GM19239 (cell line): ENCODE measurements at regions not wholly inside any gene's neighbourhood (a gene's known extent, or its start where the extent isn't known, plus 50 kb on each side); places are given as distances from the start of the nearest gene placed in this dataset.
"Not testable (repeated sequence)": the region's sequence is repeated elsewhere in the genome, so short reads cannot be mapped to it uniquely, and the experiment has no call there.

Experiments
- DNase-seq: peaks from one replicate; pipeline ENCODE4 v3.0.0; 2011; ENCODE audit warnings: low spot score; ENCODE audit not compliant: insufficient read length
- FAIRE-seq: peaks from 2 replicates; lab custom pipeline; 2011; peaks lifted over from hg19 to GRCh38; lab: Jason Lieb, UNC

GRCh38 chr3:177889161-177889560, 647.1 kb upstream of the KCNMB2 start:
- DNase-seq (no peak), FAIRE-seq (no peak)

- no peak for FAIRE-seq
- DNase-seq, result no peak
Observed at GRCh38 chr3:177889652-177890358, 646.4 kb upstream of the KCNMB2 start.

GRCh38 chr3:177890359-177890683, 645.9 kb upstream of the KCNMB2 start:
- FAIRE-seq, result no peak
- no peak for DNase-seq

- not testable (repeated sequence) for DNase-seq, FAIRE-seq
Observed at GRCh38 chr3:177891569-177891968, 644.7 kb upstream of the KCNMB2 start.

- DNase-seq (no peak), FAIRE-seq (no peak)
Observed at GRCh38 chr3:177893331-177893730, 642.9 kb upstream of the KCNMB2 start.

DNA sequence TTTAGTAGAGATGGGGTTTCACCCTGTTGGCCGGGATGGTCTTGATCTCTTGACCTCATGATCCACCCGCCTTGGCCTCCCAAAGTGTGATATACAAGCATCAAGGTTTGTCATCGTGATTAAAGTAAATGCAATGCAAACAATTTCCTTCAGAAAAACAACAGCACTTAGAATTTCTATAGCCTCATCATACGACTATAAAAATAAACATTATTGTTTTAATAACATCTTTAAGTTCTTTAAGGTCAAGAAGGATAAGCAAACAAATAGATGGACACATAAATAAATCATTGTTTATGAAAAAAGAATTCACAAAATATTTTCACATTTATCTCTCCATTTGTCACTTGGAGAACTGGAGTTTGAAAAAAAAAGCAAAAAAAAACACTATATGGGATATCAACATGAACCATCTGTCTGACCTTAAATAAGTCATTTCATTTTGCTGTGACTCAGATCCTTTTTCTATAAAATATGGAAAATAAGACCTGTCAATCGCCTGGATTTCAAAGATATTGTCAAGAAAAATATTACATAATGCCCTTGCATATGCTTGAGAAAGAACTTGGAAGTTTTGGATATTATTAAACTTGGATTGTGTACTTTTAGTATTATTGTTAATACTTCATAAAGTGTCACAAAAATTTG, 642.0 kb upstream of the KCNMB2 start:
- DNase-seq, result no peak
- no peak for FAIRE-seq

DNA sequence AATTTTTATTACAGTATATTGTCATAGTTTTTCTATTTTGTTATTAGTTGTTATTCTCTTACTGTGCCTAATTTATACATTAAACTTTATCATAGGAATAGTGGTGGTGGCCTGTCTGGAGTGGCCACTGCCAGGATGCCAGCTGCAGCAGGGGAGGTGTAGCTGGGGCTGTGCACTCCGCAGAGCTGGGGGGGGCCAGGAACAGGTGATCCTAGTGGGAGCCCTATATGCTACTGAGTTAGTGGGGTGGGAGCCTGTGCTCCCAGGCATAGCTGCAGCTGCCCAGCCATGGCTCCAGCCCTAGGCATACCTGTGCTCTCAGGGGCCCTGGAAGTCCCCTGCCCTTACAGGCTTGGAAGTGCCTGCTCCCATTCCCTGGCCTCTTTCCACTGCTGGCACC, 638.1 kb upstream of the KCNMB2 start:
- DNase-seq (no peak), FAIRE-seq (no peak)

DNA sequence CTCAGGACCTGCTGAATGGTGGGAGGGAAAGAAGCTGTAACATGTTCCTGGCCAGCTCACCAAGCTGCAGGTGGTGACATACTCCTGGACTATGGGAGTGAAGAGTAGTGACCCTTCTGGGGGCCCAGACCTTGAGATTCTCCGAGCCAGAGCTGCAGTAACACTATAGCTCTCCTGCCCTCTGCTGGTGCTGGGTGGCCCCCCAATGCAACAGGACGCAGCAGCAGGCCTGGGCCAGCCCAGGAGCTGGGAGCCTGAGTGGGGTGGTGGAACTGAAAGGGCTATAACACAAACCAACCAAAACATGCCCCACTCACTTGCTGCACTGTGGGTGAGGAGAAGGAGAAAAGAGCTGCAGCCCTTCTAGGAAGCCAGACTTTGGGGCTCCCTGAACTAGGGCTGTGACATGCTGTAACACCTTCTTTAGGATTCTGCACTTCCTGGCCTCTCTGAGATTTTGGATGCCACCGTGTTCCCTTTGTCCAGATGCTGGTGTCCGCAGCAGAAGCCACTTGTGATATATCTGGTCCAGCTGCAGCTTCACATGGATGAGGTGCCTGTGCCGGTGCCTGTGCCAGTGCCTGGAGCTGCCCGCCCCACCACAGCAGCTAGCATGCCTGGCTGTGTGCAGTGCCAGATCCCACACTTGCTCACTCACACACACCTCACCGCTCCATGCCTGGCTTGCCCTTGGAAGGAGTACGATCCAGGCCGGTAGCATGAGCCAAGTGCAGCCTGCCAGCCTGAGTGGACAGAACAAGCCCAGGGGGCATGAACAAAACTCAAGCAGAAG, 636.8 kb upstream of the KCNMB2 start:
- no peak for FAIRE-seq
- DNase-seq, result no peak

- no peak for FAIRE-seq
- no peak for DNase-seq
Observed at GRCh38 chr3:177902876-177903275, 633.4 kb upstream of the KCNMB2 start.

GRCh38 chr3:177904621-177905020, 631.6 kb upstream of the KCNMB2 start:
- no peak for DNase-seq
- FAIRE-seq, result no peak

DNA sequence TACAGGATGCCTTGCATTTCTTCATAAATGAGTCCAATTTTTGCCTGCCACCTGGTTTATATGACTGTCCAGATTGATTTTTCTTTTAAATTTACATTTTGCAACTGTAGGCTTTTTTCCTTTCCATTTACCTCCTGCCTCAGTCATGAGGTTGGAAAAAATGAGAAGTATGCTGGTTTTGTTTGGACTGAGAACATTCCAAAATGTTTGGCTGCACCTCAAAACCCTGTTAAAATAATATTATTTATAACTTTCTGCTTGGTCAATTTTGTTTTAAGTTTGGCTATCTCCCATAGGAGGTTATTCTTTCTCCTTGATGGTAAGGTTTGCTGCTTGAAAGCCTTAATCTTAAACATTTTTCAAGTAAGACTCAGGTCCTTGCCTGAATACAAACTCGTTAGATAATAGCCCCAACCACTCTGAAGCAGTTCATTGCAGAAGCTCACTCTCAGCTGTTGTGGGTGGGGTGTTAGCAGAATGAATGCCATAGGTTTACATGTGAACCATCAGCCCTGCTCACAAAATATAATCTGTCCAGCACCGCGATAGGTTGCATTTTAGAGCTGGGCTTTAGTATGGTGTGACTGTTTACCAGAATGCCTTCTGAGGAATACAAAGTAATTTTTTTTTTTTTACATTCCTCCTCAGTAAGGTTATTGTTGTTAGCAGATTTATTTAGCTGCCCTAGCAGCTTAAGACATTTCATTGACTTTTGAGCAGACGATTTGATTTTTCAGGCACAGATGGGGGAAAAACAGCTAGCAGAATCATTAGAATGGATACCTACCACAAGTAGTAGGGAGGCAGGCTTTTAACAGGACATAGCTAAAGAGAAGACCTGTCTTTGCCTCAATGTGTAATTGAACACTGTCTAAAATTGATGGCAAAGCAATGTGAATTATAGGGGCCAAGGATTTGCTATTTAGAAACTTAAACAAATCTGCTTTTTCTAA, 630.8 kb upstream of the KCNMB2 start:
- DNase-seq, result no peak
- FAIRE-seq, result no peak

- no peak for DNase-seq
- no peak for FAIRE-seq
Observed at GRCh38 chr3:177906126-177906511, 630.1 kb upstream of the KCNMB2 start.

DNA sequence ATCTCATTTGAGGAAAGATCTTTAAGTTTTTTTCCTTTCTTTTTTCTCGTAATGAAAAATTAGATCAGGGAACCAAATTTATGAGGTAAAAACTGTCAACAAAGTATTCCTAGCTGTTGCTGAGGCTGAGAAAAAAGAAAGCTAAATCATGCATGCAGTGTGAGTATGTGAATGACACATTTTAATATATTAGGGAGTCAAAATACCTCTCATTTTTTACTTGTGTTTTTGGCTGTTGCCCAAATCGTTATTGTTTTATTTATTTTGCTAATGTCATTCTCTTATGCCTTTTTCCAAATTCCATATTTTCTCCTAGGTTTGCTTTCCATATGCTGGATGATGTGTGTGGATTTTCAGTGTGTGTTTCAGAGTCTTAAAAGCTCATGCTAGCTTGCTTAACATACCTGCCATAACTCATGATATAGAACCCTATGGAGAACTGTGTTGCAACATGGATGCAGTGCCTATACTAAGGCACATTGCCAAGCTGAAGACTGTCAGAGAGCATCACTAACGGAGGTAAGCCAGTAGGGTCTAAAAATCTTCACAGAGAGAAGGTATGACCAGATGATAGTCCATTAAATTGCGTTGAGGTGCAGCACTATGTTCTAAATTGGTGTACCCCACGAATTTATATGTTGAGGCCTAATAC, 629.5 kb upstream of the KCNMB2 start:
- FAIRE-seq, result no peak
- DNase-seq, result no peak

DNA sequence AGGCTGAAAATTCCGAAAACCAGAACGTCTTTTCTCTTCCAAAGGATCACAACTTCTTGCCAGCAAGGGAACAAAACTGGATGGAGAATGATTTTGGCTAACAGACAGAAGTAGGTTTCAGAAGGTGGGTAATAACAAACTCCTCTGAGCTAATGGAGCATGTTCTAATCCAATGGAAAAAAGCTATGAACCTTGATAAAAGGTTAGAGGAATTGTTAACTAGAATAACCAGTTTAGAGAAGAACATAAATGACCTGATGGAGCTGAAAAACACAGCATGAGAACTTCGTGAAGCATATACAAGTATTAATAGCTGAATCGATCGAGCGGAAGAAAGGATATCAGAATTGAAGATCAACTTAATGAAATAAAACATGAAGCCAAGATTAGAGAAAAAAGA, 626.7 kb upstream of the KCNMB2 start:
- not testable (repeated sequence) for DNase-seq, FAIRE-seq

DNA sequence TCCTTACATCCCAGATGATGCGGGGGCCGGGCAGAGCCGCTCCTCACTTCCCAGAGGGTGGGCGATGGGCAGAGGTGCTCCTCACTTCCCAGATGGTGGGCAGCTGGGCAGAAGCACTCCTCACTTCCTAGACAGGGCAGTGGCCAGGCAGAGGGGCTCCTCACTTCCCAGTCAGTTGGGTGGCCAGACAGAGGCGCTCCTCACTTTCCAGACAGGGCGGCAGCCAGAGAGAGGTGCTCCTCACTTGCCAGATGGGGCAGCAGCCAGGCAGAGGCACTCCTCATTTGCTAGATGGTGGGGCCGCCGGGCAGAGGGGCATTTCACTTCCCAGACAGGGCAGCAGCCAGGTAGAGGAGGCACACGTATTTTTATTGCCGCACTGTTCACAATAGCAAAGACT, 622.0 kb upstream of the KCNMB2 start:
- no peak for FAIRE-seq
- DNase-seq, result no peak

- no peak for FAIRE-seq
Observed at GRCh38 chr3:177916461-177916860, 619.8 kb upstream of the KCNMB2 start.

DNA sequence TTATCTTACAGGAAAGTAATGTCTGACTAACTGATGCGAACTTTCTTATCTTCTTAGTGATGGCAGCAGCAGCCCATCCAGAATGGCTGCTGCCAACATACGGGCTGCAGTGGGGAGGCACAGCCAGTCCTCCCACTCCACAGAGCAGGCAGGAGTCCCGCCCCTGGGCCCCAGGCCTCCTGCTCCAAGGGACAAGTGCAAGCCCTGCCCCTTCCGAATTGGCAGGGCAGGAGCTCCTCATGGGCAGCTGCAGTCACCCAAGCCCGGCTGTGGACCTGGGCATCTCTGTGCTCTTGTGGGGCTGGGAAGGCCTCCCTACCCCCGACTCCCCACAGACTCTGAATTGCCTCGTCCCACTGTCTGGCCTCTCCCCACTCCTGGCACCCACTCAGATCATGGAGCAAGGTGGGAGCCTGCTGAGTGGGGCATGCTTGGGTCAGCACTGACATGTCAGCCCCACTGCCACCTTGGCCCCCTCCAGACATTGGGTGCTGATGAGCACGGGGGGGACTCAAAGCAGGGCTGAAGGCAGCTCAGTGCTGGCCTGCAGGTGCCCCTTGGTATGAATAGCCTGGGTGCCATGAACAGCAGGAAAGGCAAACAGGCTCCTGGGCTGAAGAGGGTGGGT, 618.9 kb upstream of the KCNMB2 start:
- DNase-seq (no peak), FAIRE-seq (no peak)

More at GRCh38 chr3:177916461-177916860, 619.8 kb upstream of the KCNMB2 start:
- no peak for DNase-seq

- no peak for DNase-seq
- FAIRE-seq, result no peak
Observed at GRCh38 chr3:177921153-177921552, 615.1 kb upstream of the KCNMB2 start.

DNA sequence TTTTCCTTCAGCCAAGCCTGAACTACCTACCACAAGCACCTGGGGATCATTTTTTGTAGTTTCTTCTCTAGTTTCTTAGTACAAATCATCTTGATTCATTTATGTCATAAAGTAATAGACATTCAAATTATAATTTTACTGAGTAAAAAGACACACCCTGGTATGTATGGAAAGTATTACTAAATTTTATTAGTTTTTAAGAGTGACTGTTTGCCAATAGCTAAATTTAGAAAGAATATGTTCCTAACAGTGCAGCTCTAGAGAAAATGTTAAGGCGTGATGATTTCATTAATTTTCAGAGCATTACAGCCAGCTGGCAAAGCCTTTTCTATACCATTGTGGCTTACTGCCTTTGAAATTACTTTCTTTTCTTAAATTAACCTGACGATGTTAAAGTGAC, 612.0 kb upstream of the KCNMB2 start:
- FAIRE-seq, result no peak
- DNase-seq, result no peak
